Suprapubic skin (tissue), 4 donors: ENCODE measurements at regions not wholly inside any gene's neighbourhood (a gene's known extent, or its start where the extent isn't known, plus 50 kb on each side); places are given as distances from the start of the nearest gene placed in this dataset.

Experiments used
- POLR2A ChIP-seq, 2 donors: fragments of 450-650 bp; IDR thresholded peaks; one replicate each; pipeline ENCODE4 v1.6.1; 2017; ENCODE audit warnings: antibody characterized with exemption in 2 of 2, mild to moderate bottlenecking in 2 of 2, moderate library complexity in 2 of 2
- POLR2AphosphoS5 ChIP-seq, 3 donors: sonication (generic); formaldehyde crosslinking; IDR thresholded peaks; one replicate each; pipeline ENCODE4 v1.6.1; 2017; ENCODE audit warnings: antibody characterized with exemption in 3 of 3
- TF ChIP-seq, protein P1 (sequence below), 2 donors: fragments of 200-600 bp in 1 of 2; fragments of 450-650 bp in 1 of 2; sonication (generic) in 1 of 2; IDR thresholded peaks; one replicate each; pipeline ENCODE4 v1.5.1; 2016 to 2019; ENCODE audit warnings: antibody characterized with exemption in 2 of 2, mild to moderate bottlenecking in 1 of 2, moderate library complexity in 1 of 2

DNA sequence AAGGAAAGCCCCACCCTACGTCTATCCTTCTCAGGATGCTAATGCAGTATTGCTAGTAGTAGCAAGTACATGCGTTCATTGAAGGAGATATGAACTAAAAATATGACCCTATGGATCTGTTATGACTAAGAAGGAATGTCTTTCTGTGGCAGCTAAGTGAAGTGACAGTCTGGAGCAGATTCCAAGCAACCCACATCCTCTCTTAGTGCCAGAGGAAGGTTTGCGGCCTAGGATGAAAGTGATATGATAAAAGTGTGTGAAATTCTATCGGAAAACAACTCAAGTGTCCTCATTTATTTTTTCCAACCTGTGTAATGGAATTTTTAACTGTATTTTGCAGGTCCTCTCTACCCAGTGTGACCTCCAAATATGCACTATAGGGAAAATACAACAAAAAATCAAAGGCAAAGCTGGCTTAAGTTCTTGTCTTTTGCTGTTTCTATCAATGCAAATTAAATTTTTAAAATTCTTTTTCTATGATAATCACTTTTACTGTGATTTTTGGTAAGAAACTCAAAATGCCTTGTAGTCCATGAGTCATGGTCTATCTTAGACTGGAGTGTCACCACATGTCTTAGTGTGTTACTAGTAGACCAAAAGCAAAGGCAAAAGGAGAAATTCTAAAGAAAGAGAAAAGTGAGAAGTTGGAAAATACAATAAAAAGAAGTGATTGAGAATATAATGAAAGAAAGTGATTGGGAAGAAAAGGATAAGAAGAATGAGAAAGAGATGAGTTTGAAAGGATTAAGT is 161.2 kb upstream of the TMCO5A start:
- TF ChIP-seq POLR2AphosphoS5 (IDR thresholded peaks at IDR 0.05): no peak
- TF ChIP-seq, protein P1, sequence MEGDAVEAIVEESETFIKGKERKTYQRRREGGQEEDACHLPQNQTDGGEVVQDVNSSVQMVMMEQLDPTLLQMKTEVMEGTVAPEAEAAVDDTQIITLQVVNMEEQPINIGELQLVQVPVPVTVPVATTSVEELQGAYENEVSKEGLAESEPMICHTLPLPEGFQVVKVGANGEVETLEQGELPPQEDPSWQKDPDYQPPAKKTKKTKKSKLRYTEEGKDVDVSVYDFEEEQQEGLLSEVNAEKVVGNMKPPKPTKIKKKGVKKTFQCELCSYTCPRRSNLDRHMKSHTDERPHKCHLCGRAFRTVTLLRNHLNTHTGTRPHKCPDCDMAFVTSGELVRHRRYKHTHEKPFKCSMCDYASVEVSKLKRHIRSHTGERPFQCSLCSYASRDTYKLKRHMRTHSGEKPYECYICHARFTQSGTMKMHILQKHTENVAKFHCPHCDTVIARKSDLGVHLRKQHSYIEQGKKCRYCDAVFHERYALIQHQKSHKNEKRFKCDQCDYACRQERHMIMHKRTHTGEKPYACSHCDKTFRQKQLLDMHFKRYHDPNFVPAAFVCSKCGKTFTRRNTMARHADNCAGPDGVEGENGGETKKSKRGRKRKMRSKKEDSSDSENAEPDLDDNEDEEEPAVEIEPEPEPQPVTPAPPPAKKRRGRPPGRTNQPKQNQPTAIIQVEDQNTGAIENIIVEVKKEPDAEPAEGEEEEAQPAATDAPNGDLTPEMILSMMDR (IDR thresholded peaks at IDR 0.05): no peak
- no peak for TF ChIP-seq POLR2A (IDR thresholded peaks at IDR 0.05)
